ENCODE measurements at regions not wholly inside any gene's neighbourhood (a gene's known extent, or its start where the extent isn't known, plus 50 kb on each side); places are given as distances from the start of the nearest gene placed in this dataset.

DNA sequence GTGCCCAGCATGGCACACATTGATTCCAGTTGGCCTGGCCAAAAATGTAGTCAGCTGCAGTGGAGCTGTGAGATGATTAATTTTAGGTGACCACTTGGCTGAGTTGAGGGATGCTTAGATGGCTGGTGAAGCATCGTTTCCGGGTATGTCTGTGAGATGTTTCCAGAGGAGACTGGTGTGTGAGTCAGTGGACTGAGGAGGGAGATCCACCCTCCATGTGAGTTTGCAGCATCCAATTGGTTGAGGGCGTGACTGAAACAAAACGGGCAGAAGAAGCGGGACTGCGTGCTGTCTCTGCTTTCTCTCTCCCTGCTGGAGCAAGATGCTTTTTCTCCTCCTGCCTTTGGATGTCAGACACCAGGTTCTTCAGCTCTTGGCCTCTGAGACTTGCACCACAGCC lies 68.2 kb upstream of the DSCAM start:
- Histone ChIP-seq H3K27me3 (peaks cover 15% of the 10 kb centered on the region), H3K9me3 (no peaks in the 10 kb centered on the region), H3K4me1 (no peaks in the 10 kb centered on the region), H3K27ac (no peak overlapping the region), H3K4me3 (no peak overlapping the region), H3K36me3 (no peaks in the 10 kb centered on the region)
- TF ChIP-seq EP300 (IDR thresholded peaks at IDR 0.05) (no peak), POLR2AphosphoS5 (IDR thresholded peaks at IDR 0.05) (no peak), POLR2A (IDR thresholded peaks at IDR 0.05) (no peak)
- TF ChIP-seq, protein P1, sequence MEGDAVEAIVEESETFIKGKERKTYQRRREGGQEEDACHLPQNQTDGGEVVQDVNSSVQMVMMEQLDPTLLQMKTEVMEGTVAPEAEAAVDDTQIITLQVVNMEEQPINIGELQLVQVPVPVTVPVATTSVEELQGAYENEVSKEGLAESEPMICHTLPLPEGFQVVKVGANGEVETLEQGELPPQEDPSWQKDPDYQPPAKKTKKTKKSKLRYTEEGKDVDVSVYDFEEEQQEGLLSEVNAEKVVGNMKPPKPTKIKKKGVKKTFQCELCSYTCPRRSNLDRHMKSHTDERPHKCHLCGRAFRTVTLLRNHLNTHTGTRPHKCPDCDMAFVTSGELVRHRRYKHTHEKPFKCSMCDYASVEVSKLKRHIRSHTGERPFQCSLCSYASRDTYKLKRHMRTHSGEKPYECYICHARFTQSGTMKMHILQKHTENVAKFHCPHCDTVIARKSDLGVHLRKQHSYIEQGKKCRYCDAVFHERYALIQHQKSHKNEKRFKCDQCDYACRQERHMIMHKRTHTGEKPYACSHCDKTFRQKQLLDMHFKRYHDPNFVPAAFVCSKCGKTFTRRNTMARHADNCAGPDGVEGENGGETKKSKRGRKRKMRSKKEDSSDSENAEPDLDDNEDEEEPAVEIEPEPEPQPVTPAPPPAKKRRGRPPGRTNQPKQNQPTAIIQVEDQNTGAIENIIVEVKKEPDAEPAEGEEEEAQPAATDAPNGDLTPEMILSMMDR (IDR thresholded peaks at IDR 0.05), result no peak
- no peak for ATAC-seq
- 92% methylated on average over 4 of the region's 6 CpGs; no CpG with 5 or more reads in 1 of the 2 donors for WGBS, 2 donors (ENCODE audit: low coverage in 1 of 2)

DNA sequence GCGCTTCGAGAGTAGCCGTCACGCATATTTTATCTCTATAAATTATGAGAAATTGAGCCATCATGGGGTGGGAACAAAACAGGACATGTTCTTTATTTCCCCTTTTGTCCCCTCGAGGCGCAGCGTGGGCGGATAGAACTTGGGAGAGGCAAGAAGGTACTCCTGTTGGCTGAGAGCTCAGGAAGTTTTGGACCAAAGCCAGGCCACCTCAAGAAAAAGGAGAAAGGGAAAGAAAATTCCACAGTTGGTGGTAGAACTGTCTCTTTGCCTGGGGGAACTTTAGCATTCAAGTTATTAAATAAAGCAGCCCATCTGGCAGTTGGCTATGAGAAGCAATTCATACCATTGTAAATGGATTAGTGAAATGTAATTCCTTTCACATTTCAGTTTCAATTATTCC lies 76.4 kb upstream of the DSCAM start:
- Histone ChIP-seq H3K4me1 (no peaks in the 10 kb centered on the region), H3K9me3 (peaks cover 0 to 15% (median 0%) of the 10 kb centered on the region in 3 donors), H3K27me3 (peaks cover 8% of the 10 kb centered on the region), H3K4me3 (no peak overlapping the region), H3K27ac (no peak overlapping the region), H3K36me3 (no peaks in the 10 kb centered on the region)
- no peak for TF ChIP-seq EP300 (IDR thresholded peaks at IDR 0.05)
- TF ChIP-seq POLR2AphosphoS5 (IDR thresholded peaks at IDR 0.05), result no peak
- no peak for TF ChIP-seq POLR2A (IDR thresholded peaks at IDR 0.05)
- TF ChIP-seq, protein P1 (IDR thresholded peaks at IDR 0.05), result no peak
- WGBS, 2 donors (ENCODE audit: low coverage in 1 of 2), result 71 to 73% methylated on average over 4 to 8 of the region's 8 CpGs
- no peak for ATAC-seq

DNA sequence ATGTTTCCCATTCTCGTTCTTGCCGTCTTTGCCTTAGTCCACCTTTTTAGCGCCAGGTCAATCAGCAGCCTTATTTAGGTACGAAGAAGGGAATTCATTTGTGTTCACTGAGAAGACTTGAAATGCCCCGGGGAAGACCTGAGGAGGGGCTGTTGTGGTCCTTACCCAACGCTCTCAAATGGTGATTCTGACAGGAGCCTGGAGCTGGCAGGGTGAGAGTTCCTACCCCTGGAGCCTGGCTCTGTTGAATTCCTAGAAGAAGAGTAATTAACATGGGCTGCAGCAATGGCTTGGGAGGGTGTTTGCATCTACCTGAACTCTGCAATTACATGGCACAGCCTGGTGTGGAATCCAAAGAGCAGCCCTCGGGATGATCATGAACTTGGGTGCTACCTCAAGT lies 76.9 kb upstream of the DSCAM start:
- H3K27me3 ChIP-seq, result peaks cover 13% of the 10 kb centered on the region
- TF ChIP-seq, protein P1 (IDR thresholded peaks at IDR 0.05), result no peak
- TF ChIP-seq POLR2AphosphoS5 (IDR thresholded peaks at IDR 0.05), result no peak
- no peak for TF ChIP-seq EP300 (IDR thresholded peaks at IDR 0.05)
- no peak for TF ChIP-seq POLR2A (IDR thresholded peaks at IDR 0.05)
- peaks cover 0 to 20% (median 0%) of the 10 kb centered on the region in 3 donors for H3K9me3 ChIP-seq
- no peaks in the 10 kb centered on the region for H3K36me3 ChIP-seq
- H3K27ac ChIP-seq, result no peak overlapping the region
- H3K4me3 ChIP-seq, result no peak overlapping the region
- no peak for ATAC-seq
- H3K4me1 ChIP-seq, result no peaks in the 10 kb centered on the region
- WGBS, 2 donors (ENCODE audit: low coverage in 1 of 2), result 67 to 78% methylated on average over 4 to 5 of the region's 7 CpGs

DNA sequence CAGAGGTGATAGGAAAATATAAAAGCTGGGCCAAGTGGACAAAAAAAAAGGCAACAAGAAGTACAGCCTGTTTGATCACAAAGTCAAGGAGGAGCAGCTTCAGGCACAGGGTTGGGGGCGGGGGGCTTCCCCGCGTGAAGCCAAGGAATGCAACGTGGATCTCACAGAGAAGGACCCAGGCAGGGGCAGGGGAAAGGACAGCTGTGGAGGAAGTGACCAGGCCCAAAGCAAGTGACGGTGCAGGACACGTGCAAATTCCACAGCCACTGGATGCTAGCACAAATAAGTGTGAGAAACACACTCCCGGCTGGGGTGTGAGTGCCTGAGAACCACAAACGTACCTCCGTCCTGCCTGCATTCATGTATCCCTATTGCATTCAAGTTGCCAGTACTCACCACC lies 77.7 kb upstream of the DSCAM start:
- 37 to 55% methylated on average over 8 to 9 of the region's 9 CpGs for WGBS, 2 donors (ENCODE audit: low coverage in 1 of 2)
- ATAC-seq, result no peak

DNA sequence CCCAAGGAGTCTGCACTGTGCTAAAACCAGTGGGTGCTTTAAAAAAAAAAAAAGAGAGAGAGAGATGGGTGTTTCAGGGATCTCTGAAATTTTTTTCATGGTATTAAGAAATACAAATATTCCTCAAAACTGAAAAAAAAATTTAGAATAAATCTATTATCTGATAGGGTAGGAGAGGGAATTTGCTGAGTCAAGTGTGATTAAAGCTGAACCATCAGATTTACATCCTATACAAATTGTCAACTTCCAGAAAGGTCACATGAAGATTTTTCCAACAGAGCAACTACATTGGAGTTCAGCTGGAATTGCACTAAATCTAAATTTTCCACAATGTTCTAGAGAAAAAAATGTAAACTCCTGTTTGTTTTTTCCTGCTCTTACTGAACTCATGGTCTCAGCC lies 79.3 kb upstream of the DSCAM start:
- peaks cover 0 to 30% (median 0%) of the 10 kb centered on the region in 3 donors for H3K9me3 ChIP-seq
- no peaks in the 10 kb centered on the region for H3K4me1 ChIP-seq
- ATAC-seq, result no peak
- H3K4me3 ChIP-seq, result no peak overlapping the region
- no peaks in the 10 kb centered on the region for H3K36me3 ChIP-seq
- no peak overlapping the region for H3K27ac ChIP-seq
- H3K27me3 ChIP-seq, result peaks cover 16% of the 10 kb centered on the region
- TF ChIP-seq POLR2A (IDR thresholded peaks at IDR 0.05) (no peak), EP300 (IDR thresholded peaks at IDR 0.05) (no peak), POLR2AphosphoS5 (IDR thresholded peaks at IDR 0.05) (no peak)

More for the DNA sequence above, 77.7 kb upstream of the DSCAM start:
- Histone ChIP-seq H3K27ac (no peak overlapping the region), H3K4me1 (no peaks in the 10 kb centered on the region), H3K4me3 (no peak overlapping the region), H3K36me3 (no peaks in the 10 kb centered on the region), H3K9me3 (peaks cover 0 to 27% (median 0%) of the 10 kb centered on the region in 3 donors), H3K27me3 (peaks cover 16% of the 10 kb centered on the region)
- no peak for TF ChIP-seq EP300 (IDR thresholded peaks at IDR 0.05)
- TF ChIP-seq POLR2A (IDR thresholded peaks at IDR 0.05), result no peak
- TF ChIP-seq, protein P1 (IDR thresholded peaks at IDR 0.05), result no peak
- no peak for TF ChIP-seq POLR2AphosphoS5 (IDR thresholded peaks at IDR 0.05)

Measured in gastroesophageal sphincter (tissue), 4 donors.